ENCODE measurements at regions not wholly inside any gene's neighbourhood (a gene's known extent, or its start where the extent isn't known, plus 50 kb on each side); places are given as distances from the start of the nearest gene placed in this dataset.

DNA sequence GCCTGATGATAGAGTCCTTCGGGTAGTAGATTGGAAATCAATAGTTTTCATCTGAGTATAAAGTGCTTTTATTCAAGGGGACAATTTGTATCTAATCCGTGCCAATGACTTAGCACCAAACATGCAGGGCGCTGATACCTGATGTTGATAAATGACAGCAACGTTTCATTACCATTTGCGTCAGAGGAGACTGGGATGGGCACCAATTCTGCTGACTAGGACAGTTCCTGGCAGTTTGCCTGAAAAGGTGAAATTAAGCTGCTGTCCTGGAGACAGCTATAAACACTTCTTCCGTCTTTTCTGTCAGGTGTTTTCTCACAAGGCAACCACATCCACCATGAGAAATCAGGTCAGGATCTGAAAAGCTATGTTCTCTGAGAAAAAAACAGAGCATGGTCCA is 1136.4 kb downstream of the TYW1 start:
- H3K79me2 ChIP-seq (ENCODE audit: insufficient read depth, low read length) = no peaks in the 10 kb centered on the region
- H3K9ac ChIP-seq (ENCODE audit: low read depth, low read length) = no peak overlapping the region
- H3K36me3 ChIP-seq (ENCODE audit: insufficient read depth, low read length) = no peaks in the 10 kb centered on the region
- peaks cover 2% of the 10 kb centered on the region for H3K9me3 ChIP-seq (ENCODE audit: insufficient read depth, low read length, severe bottlenecking)
- TF ChIP-seq, protein P1, sequence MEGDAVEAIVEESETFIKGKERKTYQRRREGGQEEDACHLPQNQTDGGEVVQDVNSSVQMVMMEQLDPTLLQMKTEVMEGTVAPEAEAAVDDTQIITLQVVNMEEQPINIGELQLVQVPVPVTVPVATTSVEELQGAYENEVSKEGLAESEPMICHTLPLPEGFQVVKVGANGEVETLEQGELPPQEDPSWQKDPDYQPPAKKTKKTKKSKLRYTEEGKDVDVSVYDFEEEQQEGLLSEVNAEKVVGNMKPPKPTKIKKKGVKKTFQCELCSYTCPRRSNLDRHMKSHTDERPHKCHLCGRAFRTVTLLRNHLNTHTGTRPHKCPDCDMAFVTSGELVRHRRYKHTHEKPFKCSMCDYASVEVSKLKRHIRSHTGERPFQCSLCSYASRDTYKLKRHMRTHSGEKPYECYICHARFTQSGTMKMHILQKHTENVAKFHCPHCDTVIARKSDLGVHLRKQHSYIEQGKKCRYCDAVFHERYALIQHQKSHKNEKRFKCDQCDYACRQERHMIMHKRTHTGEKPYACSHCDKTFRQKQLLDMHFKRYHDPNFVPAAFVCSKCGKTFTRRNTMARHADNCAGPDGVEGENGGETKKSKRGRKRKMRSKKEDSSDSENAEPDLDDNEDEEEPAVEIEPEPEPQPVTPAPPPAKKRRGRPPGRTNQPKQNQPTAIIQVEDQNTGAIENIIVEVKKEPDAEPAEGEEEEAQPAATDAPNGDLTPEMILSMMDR (IDR thresholded peaks at IDR 0.05; ENCODE audit: borderline replicate concordance, extremely low read depth, low read length, poor library complexity, severe bottlenecking) = no peak
- TF ChIP-seq EZH2 (IDR thresholded peaks at IDR 0.05; ENCODE audit: borderline replicate concordance, low read depth, low read length, severe bottlenecking) = no peak
- DNase-seq (no peak), ATAC-seq (ENCODE audit: insufficient read depth, low read depth) (no peak)
- no peak overlapping the region for H3K4me2 ChIP-seq (ENCODE audit: insufficient read depth, low read length)
- H3K4me1 ChIP-seq (ENCODE audit: insufficient read depth, low read length) = no peaks in the 10 kb centered on the region
- no peaks in the 10 kb centered on the region for H4K20me1 ChIP-seq (ENCODE audit: insufficient read depth, low read length)
- no peak overlapping the region for H3K27ac ChIP-seq (ENCODE audit: low read length)
- no peak overlapping the region for H2AFZ ChIP-seq (ENCODE audit: low read depth, low read length)
- H3K27me3 ChIP-seq (ENCODE audit: insufficient read depth, low read length, poor library complexity) = no peaks in the 10 kb centered on the region
- H3K4me3 ChIP-seq (ENCODE audit: low read depth in 1 of 2, low read length in 2 of 2) = no peak overlapping the region

DNA sequence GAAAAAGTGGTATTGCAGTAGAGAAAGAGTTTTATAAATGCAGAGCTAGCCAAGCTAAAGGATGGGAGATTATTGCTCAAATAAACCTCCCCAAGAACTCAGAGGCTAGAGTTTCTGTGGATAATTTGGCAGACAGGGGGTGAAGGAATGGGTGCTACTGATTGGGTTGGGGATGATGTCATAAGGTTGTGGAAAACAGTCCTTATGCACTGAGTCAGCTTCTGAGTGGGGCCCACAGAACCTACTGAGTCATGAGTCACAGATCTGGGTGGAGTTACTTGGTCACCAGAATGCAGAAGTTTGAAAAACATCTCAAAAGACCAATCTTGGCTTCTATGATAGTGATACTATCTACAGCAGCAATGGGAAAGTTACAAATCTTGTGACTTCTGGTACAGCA is 1146.7 kb downstream of the TYW1 start:
- Histone ChIP-seq H4K20me1 (ENCODE audit: insufficient read depth, low read length) (no peaks in the 10 kb centered on the region), H2AFZ (ENCODE audit: low read depth, low read length) (no peak overlapping the region), H3K9ac (ENCODE audit: low read depth, low read length) (no peak overlapping the region), H3K9me3 (ENCODE audit: insufficient read depth, low read length, severe bottlenecking) (peaks cover 6% of the 10 kb centered on the region), H3K27me3 (ENCODE audit: insufficient read depth, low read length, poor library complexity) (no peaks in the 10 kb centered on the region), H3K79me2 (ENCODE audit: insufficient read depth, low read length) (no peaks in the 10 kb centered on the region), H3K4me2 (ENCODE audit: insufficient read depth, low read length) (no peak overlapping the region), H3K4me3 (ENCODE audit: low read depth in 1 of 2, low read length in 2 of 2) (no peak overlapping the region), H3K4me1 (ENCODE audit: insufficient read depth, low read length) (no peaks in the 10 kb centered on the region), H3K27ac (ENCODE audit: low read length) (no peak overlapping the region), H3K36me3 (ENCODE audit: insufficient read depth, low read length) (no peaks in the 10 kb centered on the region)
- no peak for DNase-seq
- no peak for TF ChIP-seq EZH2 (IDR thresholded peaks at IDR 0.05; ENCODE audit: borderline replicate concordance, low read depth, low read length, severe bottlenecking)
- no peak for ATAC-seq (ENCODE audit: insufficient read depth, low read depth)

DNA sequence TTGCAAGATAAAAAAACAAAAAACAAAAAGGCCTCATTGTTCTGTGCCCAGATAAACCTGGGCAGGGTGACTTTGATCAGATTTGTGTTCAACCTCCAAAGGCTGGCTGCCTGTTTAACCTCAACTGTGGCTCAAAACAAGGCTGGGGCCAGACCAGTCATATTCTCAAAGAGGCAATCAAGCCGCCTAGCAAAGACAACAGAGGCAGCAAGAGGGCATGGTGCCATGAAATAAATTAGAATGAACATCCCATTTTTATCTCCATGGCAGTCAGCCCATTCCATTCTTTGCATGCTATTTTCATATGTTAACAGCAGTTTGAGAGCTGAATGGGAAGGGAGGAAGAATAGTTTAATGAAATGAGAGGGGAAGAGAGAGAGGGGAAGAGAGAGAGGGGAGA is 1150.3 kb downstream of the TYW1 start:
- Histone ChIP-seq H3K79me2 (ENCODE audit: insufficient read depth, low read length) (no peaks in the 10 kb centered on the region), H3K4me3 (ENCODE audit: low read depth in 1 of 2, low read length in 2 of 2) (no peak overlapping the region), H3K4me1 (ENCODE audit: insufficient read depth, low read length) (no peaks in the 10 kb centered on the region), H3K27ac (ENCODE audit: low read length) (no peak overlapping the region), H3K4me2 (ENCODE audit: insufficient read depth, low read length) (no peak overlapping the region), H3K9me3 (ENCODE audit: insufficient read depth, low read length, severe bottlenecking) (peaks cover 6% of the 10 kb centered on the region), H4K20me1 (ENCODE audit: insufficient read depth, low read length) (no peaks in the 10 kb centered on the region), H2AFZ (ENCODE audit: low read depth, low read length) (no peak overlapping the region), H3K36me3 (ENCODE audit: insufficient read depth, low read length) (no peaks in the 10 kb centered on the region), H3K27me3 (ENCODE audit: insufficient read depth, low read length, poor library complexity) (no peaks in the 10 kb centered on the region), H3K9ac (ENCODE audit: low read depth, low read length) (no peak overlapping the region)
- no peak for TF ChIP-seq EZH2 (IDR thresholded peaks at IDR 0.05; ENCODE audit: borderline replicate concordance, low read depth, low read length, severe bottlenecking)
- TF ChIP-seq, protein P1 (IDR thresholded peaks at IDR 0.05; ENCODE audit: borderline replicate concordance, extremely low read depth, low read length, poor library complexity, severe bottlenecking) = no peak
- no peak for DNase-seq
- no peak for ATAC-seq (ENCODE audit: insufficient read depth, low read depth)

DNA sequence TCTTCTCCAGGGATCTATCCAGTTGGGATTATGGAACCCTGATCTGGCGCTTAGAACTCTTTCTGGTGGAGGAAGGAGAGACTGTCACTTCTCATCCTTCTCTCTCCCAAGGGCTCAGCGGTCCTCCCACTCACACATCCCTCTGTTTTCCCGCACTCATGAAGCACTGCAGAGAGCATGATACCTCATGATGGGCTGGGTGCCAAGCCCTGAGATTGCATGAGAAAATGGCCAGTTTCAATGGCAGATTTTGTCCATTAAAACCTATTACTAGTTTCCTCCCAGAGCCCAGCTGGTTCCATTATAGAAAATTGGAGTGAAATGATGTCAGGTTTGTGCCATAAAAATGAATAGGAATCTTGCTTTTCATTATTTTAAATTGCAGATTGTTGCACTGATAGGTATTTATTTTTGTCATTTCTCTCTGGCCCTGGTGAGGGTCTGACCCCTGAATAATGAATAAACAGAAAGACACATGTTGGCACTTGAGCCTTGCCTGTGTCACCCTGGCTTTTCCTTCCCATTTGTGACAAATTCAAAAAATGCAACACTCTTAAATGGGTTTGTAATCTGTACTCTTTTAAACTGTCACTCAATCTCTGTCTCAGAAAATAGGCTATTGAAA is 1151.1 kb downstream of the TYW1 start:
- H3K4me3 ChIP-seq (ENCODE audit: low read depth in 1 of 2, low read length in 2 of 2) = no peak overlapping the region
- ATAC-seq (ENCODE audit: insufficient read depth, low read depth) = no peak

More for the DNA sequence above, 1151.1 kb downstream of the TYW1 start:
- Histone ChIP-seq H3K4me1 (ENCODE audit: insufficient read depth, low read length) (no peaks in the 10 kb centered on the region), H3K4me2 (ENCODE audit: insufficient read depth, low read length) (no peak overlapping the region), H2AFZ (ENCODE audit: low read depth, low read length) (no peak overlapping the region), H3K27me3 (ENCODE audit: insufficient read depth, low read length, poor library complexity) (no peaks in the 10 kb centered on the region), H3K9ac (ENCODE audit: low read depth, low read length) (no peak overlapping the region), H3K79me2 (ENCODE audit: insufficient read depth, low read length) (no peaks in the 10 kb centered on the region), H3K9me3 (ENCODE audit: insufficient read depth, low read length, severe bottlenecking) (peaks cover 6% of the 10 kb centered on the region), H3K36me3 (ENCODE audit: insufficient read depth, low read length) (no peaks in the 10 kb centered on the region), H3K27ac (ENCODE audit: low read length) (no peak overlapping the region), H4K20me1 (ENCODE audit: insufficient read depth, low read length) (no peaks in the 10 kb centered on the region)
- DNase-seq = no peak
- no peak for TF ChIP-seq EZH2 (IDR thresholded peaks at IDR 0.05; ENCODE audit: borderline replicate concordance, low read depth, low read length, severe bottlenecking)
- TF ChIP-seq, protein P1 (IDR thresholded peaks at IDR 0.05; ENCODE audit: borderline replicate concordance, extremely low read depth, low read length, poor library complexity, severe bottlenecking) = no peak

Data from DND-41 (cell line).